Loucy (cell line): ENCODE measurements at regions not wholly inside any gene's neighbourhood (a gene's known extent, or its start where the extent isn't known, plus 50 kb on each side); places are given as distances from the start of the nearest gene placed in this dataset.

ENCODE experiments used
- H2AFZ ChIP-seq: fragments of 200-600 bp; sonication (generic); 2 replicates; pipeline ENCODE4 v1.6.0; 2016; ENCODE audit warnings: antibody characterized with exemption, mild to moderate bottlenecking, low read length, moderate library complexity
- H3F3A ChIP-seq: fragments of 200-600 bp; 2 replicates; pipeline ENCODE4 v1.6.0; 2016; ENCODE audit warnings: antibody characterized with exemption, low read depth, mild to moderate bottlenecking
- H3K27me3 ChIP-seq: fragments of 200-600 bp; sonication (generic); 2 replicates; pipeline ENCODE4 v1.6.1; 2014; ENCODE audit warnings: low read length, mild to moderate bottlenecking; ENCODE audit not compliant: insufficient read depth, poor library complexity, severe bottlenecking
- H3K36me3 ChIP-seq: fragments of 200-600 bp; sonication (generic); 2 replicates; pipeline ENCODE4 v1.6.1; 2016; ENCODE audit warnings: low read length; ENCODE audit not compliant: insufficient read depth
- H3K4me1 ChIP-seq: fragments of 200-600 bp; sonication (generic); 2 replicates; pipeline ENCODE4 v1.5.1; 2014; ENCODE audit warnings: low read length, mild to moderate bottlenecking; ENCODE audit not compliant: insufficient read depth, poor library complexity, severe bottlenecking
- H3K4me2 ChIP-seq: fragments of 200-600 bp; sonication (generic); 2 replicates; pipeline ENCODE4 v1.6.0; 2014; ENCODE audit warnings: antibody characterized with exemption, low read length, low read depth, mild to moderate bottlenecking; ENCODE audit not compliant: poor library complexity, severe bottlenecking
- H3K4me3 ChIP-seq: fragments of 200-600 bp; sonication (generic); 2 replicates; pipeline ENCODE4 v1.5.1; 2014; ENCODE audit warnings: low read length, mild to moderate bottlenecking, mixed read lengths; ENCODE audit not compliant: poor library complexity, severe bottlenecking
- H3K79me2 ChIP-seq: fragments of 200-600 bp; sonication (generic); 2 replicates; pipeline ENCODE4 v1.6.1; 2014; ENCODE audit warnings: low read length; ENCODE audit not compliant: insufficient read depth
- H3K9ac ChIP-seq: fragments of 200-600 bp; sonication (generic); 2 replicates; pipeline ENCODE4 v1.6.0; 2014; ENCODE audit warnings: mild to moderate bottlenecking, low read depth, low read length, moderate library complexity; ENCODE audit not compliant: poor library complexity, severe bottlenecking
- H3K9me2 ChIP-seq: fragments of 200-600 bp; sonication (generic); replicated peaks from 2 replicates; pipeline ENCODE4 v1.6.1; 2016; ENCODE audit warnings: low read depth, low read length, mixed read lengths
- H3K9me3 ChIP-seq: fragments of 200-600 bp; sonication (generic); 2 replicates; pipeline ENCODE4 v1.6.1; 2014; ENCODE audit warnings: mild to moderate bottlenecking, antibody characterized with exemption, low read length, low read depth; ENCODE audit not compliant: insufficient read depth
- H4K20me1 ChIP-seq: fragments of 200-600 bp; sonication (generic); 2 replicates; pipeline ENCODE4 v1.6.0; 2014; ENCODE audit warnings: antibody characterized with exemption, low read length, mild to moderate bottlenecking; ENCODE audit not compliant: insufficient read depth, poor library complexity, severe bottlenecking
- CTCF ChIP-seq: fragments of 200-600 bp; sonication (generic); conservative IDR thresholded peaks from 2 replicates; pipeline ENCODE4 v1.5.1; 2014; ENCODE audit warnings: mild to moderate bottlenecking, antibody characterized with exemption, low read length
- EZH2phosphoT487 ChIP-seq: fragments of 200-600 bp; IDR thresholded peaks from 2 replicates; pipeline ENCODE4 v1.6.1; 2018; ENCODE audit warnings: antibody characterized with exemption, mild to moderate bottlenecking, moderate library complexity, borderline replicate concordance

GRCh38 chr1:190897233-190897632 is 419.6 kb upstream of the BRINP3 start:
- Histone ChIP-seq H4K20me1 (no peaks in the 10 kb centered on the region), H3K36me3 (no peaks in the 10 kb centered on the region), H3K9me3 (no peaks in the 10 kb centered on the region), H2AFZ (no peak overlapping the region), H3K9ac (no peak overlapping the region), H3K4me3 (no peak overlapping the region), H3K4me1 (no peaks in the 10 kb centered on the region), H3K27me3 (no peaks in the 10 kb centered on the region), H3K79me2 (no peaks in the 10 kb centered on the region), H3F3A (no peaks in the 10 kb centered on the region), H3K4me2 (no peak overlapping the region), H3K9me2 (no peaks in the 10 kb centered on the region)
- TF ChIP-seq EZH2phosphoT487 (no peak), CTCF (no peak)

- TF ChIP-seq CTCF (no peak), EZH2phosphoT487 (no peak)
- H3F3A ChIP-seq, result no peaks in the 10 kb centered on the region
- H2AFZ ChIP-seq, result no peak overlapping the region
- no peaks in the 10 kb centered on the region for H3K79me2 ChIP-seq
- H3K9me3 ChIP-seq, result no peaks in the 10 kb centered on the region
- no peaks in the 10 kb centered on the region for H4K20me1 ChIP-seq
- H3K9ac ChIP-seq, result no peak overlapping the region
- no peaks in the 10 kb centered on the region for H3K9me2 ChIP-seq
- H3K4me2 ChIP-seq, result no peak overlapping the region
- no peak overlapping the region for H3K4me3 ChIP-seq
- no peaks in the 10 kb centered on the region for H3K27me3 ChIP-seq
- no peaks in the 10 kb centered on the region for H3K4me1 ChIP-seq
- no peaks in the 10 kb centered on the region for H3K36me3 ChIP-seq
Measured at GRCh38 chr1:190904091-190904695, 426.5 kb upstream of the BRINP3 start.

- no peaks in the 10 kb centered on the region for H3K4me1 ChIP-seq
- no peak overlapping the region for H3K4me3 ChIP-seq
- H3K4me2 ChIP-seq, result no peak overlapping the region
- H3K79me2 ChIP-seq, result no peaks in the 10 kb centered on the region
- H3K36me3 ChIP-seq, result no peaks in the 10 kb centered on the region
- H3K9ac ChIP-seq, result no peak overlapping the region
- H4K20me1 ChIP-seq, result no peaks in the 10 kb centered on the region
- no peaks in the 10 kb centered on the region for H3F3A ChIP-seq
- no peaks in the 10 kb centered on the region for H3K9me2 ChIP-seq
- no peak overlapping the region for H2AFZ ChIP-seq
- TF ChIP-seq CTCF (no peak), EZH2phosphoT487 (no peak)
- no peaks in the 10 kb centered on the region for H3K9me3 ChIP-seq
- no peaks in the 10 kb centered on the region for H3K27me3 ChIP-seq
Measured at GRCh38 chr1:190906206-190906725, 428.6 kb upstream of the BRINP3 start.
